DMS53 treated with DMSO at 0.1 percent for 48 hours (cell line): ENCODE measurements at regions not wholly inside any gene's neighbourhood (a gene's known extent, or its start where the extent isn't known, plus 50 kb on each side); places are given as distances from the start of the nearest gene placed in this dataset.

ENCODE experiments used
- DNase-seq: peaks from one replicate; lab custom pipeline; 2025; ENCODE audit not compliant: unreplicated experiment; lab: John Stamatoyannopoulos, UW

GRCh38 chr20:59403261-59403961 is 103.0 kb downstream of the EDN3 start:
- DNase-seq: no peak

DNA sequence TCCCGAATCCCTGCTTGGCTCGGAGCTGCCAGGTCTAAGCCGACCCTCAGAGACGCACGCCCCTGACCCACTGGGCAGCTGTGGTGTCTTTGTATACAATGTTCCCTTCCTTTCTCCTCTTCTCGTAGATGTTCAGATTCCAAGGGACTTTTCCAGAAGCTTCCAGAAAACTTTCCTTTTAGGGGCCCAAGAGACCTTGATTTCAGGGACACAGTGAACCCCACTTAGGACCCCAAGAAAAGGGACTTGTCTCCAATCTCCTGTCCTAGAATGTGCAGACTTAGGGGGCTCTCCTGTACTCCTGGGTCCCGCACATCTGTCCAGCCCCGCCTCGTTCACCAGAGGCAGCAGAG is 103.5 kb downstream of the EDN3 start:
- no peak for DNase-seq

- DNase-seq: no peak
Measured at GRCh38 chr20:59404749-59405148, 104.3 kb downstream of the EDN3 start.

DNA sequence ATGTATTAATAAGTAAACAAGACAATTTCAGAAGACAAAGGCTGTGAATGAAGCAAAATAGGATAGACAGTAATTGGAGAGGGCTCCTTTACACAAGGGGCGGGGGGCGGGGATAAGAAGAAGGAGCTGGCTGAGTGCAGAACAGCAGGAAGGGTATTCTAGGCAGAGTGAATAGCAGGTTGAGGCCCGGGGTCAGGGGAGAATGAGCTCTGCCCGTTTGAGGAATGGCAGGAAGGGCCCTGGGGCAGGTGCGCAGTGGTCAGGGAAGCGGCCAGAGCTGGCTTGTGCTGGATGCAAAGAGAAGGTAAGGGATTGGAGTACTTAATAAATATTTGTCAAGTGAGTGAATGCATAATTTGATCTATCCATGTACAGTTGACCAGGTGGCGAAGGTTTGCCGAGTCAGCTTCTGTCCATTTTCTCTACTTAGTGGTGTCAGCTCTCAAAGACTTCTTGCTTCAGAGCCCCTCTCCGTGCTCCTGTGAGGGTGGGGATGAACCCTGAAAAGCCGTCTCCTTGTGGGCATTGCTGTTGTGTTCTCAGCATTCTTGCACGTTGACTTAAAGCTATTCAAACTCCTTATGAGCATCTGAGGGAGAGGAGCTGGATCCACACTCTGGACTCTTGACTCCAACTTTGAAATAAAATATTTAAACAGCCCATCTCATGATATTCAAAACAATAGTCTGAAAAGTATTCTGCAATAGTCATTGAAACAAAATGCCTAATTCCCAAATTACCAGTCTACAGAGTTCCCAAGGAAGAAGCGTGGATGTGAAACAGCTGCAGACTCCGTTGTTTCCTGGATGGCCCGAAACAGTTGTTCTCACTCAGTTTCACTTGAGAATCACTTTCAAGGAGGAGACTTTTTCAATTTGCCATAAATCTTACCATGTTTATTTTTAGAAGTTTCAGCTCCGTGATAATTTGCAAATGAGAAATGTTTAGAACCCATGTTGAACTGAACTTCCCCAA is 105.1 kb downstream of the EDN3 start:
- DNase-seq: no peak

GRCh38 chr20:59406446-59406845 is 106.0 kb downstream of the EDN3 start:
- no peak for DNase-seq

- DNase-seq: no peak
Measured at GRCh38 chr20:59411170-59411569, 110.8 kb downstream of the EDN3 start.

GRCh38 chr20:59411589-59411988 is 111.2 kb downstream of the EDN3 start:
- no peak for DNase-seq

DNA sequence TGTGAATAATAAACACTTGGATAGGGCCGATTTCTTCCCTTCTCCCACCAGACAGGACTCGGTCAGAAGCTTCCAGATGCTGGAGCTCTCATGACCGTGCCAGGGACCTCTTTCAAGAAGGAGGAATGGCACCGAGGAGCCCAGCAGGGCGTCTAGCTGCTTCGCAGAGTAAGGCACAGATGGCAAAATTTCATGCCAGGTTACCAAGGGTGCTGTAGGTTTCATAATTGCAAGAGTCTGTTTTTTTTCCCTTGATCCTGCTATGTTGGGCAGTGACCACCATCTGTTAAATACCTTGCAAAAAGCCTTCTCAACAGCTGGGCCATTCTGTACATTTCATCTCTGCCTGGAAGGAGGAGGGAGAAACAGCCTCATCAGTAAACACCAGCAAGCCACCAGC is 111.8 kb downstream of the EDN3 start:
- DNase-seq: no peak

GRCh38 chr20:59412875-59413284 is 112.5 kb downstream of the EDN3 start:
- DNase-seq: no peak

- DNase-seq: no peak
Measured at GRCh38 chr20:59413326-59413865, 113.0 kb downstream of the EDN3 start.

DNA sequence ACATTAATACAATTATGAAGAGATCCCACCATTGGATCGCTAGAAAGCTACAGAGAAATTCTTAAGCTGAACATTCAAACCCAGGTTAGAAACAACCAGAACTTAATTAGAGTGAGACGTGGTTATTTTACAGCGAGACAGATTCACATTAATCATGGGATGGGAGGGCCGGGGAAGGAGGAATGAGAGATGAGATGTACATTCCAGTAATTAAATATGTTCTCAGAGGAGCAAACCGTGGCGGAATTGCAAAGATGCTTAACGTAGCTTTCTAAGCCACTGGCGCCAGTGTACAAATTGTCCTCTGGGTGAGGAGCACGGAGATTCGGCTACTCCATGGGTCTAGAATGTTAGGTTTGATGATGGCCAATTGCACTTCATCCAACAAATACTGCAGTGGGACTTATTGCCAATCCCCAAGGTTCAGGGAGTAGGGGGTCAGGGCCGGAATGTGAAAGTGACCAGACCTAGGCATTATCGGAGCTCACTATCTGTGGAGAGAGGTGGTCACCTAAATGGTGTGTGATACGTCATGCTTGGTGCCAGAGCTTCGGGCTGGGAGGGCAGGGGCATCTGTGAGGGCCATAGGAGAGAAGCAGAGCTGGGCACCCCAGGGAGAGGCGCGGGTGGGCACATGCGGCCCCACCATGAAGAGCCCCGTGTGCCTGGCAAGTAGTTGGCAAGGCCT is 114.7 kb downstream of the EDN3 start:
- DNase-seq: no peak

- no peak for DNase-seq
Measured at GRCh38 chr20:59416916-59417315, 116.5 kb downstream of the EDN3 start.

GRCh38 chr20:59421089-59421488 is 120.7 kb downstream of the EDN3 start:
- DNase-seq: no peak

DNA sequence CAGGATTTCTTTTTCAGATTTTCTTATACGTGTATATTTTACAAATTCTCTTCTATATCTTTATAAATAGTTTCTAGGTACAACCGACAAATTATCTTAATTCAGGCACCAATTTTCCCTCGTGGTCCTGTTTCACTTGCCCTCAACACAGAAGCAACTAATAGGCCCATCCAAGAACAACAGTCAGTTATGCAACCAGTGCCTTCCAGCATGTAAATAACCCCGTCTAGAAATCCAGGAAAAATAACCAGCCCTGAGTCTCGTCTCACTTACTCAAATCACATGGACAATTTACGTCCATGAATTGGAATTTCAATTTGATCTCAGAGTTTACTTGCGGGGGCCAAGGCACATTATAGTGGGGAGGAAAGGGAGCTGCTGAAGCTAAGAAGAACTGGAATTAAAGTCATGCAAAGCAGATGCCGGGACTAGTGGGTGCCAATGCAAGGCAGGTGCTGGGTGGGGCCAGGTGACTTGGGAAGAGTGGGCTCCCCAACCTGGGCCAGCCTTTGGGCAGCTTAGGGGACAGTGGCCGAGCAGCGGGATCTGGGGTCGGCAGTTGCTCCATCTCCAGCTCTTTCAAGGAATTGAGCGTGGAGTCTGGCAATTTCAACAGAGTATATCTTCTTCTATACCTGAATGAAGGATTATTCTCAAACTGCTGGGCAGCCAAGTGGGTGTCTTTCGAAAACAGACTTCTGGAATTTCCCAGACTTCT is 121.7 kb downstream of the EDN3 start:
- DNase-seq: no peak

DNA sequence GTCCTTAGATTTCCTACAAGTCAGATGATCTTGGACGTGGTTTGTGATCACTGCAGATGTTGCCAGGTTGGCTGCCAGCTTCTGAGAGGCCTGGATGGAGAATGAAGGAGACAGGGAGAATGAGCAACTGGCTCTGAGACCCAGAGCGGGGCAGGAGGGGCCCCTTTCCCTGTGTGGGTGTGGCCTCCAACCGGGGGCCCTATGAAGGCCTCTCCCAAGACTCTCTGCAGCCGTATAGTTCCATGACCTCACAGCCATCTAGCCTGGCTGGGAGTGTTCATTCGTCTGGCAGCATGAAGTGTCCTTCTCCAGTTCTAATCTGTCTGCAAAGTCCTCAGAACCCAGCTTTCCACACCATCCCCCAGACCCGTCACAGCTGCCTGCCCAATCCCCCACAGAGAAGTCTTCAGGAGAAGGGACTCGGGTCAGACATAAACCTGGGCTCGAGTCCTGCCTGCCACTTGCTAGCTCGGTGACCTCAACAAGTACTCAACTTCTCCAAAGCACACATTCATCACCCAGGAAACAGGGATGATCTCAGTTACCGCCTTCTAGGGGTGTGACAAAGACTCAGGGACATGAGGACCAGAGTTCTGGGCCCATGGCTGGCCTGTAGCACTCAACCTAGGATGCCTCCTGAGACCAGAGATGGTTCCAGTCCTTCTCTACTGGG is 122.6 kb downstream of the EDN3 start:
- no peak for DNase-seq

- DNase-seq: no peak
Measured at GRCh38 chr20:59424976-59425375, 124.6 kb downstream of the EDN3 start.

- no peak for DNase-seq
Measured at GRCh38 chr20:59425572-59425971, 125.2 kb downstream of the EDN3 start.

DNA sequence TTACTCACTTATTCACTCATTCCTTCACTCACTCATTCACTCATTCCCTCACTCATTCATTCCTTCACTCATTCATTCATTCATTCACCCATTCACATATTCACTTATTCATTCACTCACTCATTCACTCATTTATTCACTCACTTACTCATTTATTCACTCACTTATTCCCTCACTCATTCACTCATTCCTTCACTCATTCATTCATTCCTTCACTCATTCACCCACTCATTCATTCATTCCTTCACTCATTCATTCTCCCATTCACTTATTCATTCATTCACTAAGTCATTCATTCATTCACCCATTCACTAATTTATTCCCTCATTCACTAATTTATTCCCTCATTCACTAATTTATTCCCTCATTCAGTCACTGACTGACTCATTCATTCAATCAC is 127.6 kb downstream of the EDN3 start:
- DNase-seq: no peak

DNA sequence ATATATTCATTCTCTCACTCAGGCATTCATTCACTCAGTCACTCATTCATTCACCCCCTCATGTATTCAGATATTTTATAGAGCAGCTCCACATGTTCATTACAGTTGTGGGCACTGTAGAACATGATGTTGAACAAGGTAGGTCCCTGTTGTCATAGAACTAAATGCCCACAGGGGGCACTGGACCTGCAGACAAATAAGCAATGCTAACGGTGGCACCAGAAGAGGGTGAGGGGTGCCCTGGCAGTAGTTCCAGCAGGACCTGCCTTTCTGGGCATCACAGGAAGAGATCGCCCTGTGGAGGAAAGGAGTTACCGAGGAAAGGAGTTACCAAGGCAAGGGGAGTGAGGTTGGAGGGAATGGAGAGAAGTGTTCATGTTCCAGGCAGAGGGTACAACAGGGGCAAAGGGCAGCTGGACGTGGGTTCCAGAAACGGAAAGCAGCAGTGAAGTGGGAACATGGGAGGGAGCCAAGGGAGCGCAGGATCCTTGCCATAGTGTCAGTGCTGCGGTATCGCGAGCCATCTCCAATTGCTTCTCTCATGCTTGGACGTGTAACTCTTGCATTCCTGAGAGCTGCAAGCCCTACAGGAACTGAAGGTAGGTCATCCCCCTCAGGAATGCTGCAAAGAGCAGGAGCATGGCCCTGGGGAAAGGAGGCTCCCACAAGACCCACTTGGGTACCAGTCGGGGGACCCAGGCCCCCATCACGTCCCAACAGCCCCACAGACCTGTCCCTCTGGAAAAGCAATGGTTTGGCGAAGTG is 128.2 kb downstream of the EDN3 start:
- DNase-seq: no peak

DNA sequence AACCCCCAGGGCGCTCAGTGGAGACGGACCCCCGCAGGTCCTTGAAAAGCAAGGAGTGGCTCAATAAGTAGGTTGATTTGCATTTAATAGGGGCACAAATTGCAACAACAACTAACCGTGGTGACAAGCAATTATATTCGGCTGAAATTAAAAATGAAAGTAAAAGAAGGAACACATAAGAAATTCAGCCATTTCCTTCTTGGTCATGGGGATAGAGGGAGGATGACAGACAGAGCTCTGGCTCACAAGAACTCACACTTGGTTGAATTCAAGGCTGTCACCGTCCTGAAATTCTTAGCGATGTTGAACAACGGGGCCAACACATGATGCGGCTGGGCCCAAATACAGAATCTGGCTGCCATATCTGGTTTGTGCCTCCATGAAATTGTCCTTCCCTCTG is 129.0 kb downstream of the EDN3 start:
- no peak for DNase-seq
